Endothelial cell (in vitro differentiated cells): ENCODE measurements at regions not wholly inside any gene's neighbourhood (a gene's known extent, or its start where the extent isn't known, plus 50 kb on each side); places are given as distances from the start of the nearest gene placed in this dataset.

Experiments
- DNase-seq: peaks from one replicate; pipeline ENCODE4 v3.0.0; 2021; ENCODE audit warnings: low spot score
- H3K27ac Mint-ChIP-seq: one replicate; pipeline ENCODE4 v1.8.0; 2021; ENCODE audit warnings: mixed read lengths, inconsistent platforms; ENCODE audit not compliant: unreplicated experiment
- H3K27me3 Mint-ChIP-seq: one replicate; pipeline ENCODE4 v1.8.0; 2021; ENCODE audit warnings: mild to moderate bottlenecking, moderate library complexity, mixed read lengths, inconsistent platforms; ENCODE audit not compliant: unreplicated experiment
- H3K36me3 Mint-ChIP-seq: one replicate; pipeline ENCODE4 v1.8.0; 2021; ENCODE audit warnings: mild to moderate bottlenecking, low read depth, mixed read lengths, inconsistent platforms; ENCODE audit not compliant: unreplicated experiment
- H3K4me1 Mint-ChIP-seq: one replicate; pipeline ENCODE4 v1.8.0; 2021; ENCODE audit warnings: mild to moderate bottlenecking, mixed read lengths, inconsistent platforms; ENCODE audit not compliant: unreplicated experiment
- H3K4me3 Mint-ChIP-seq: one replicate; pipeline ENCODE4 v1.8.0; 2021; ENCODE audit warnings: mild to moderate bottlenecking, mixed read lengths, inconsistent platforms; ENCODE audit not compliant: unreplicated experiment
- H3K9me3 Mint-ChIP-seq: one replicate; pipeline ENCODE4 v1.8.0; 2021; ENCODE audit warnings: mixed read lengths, inconsistent platforms; ENCODE audit not compliant: unreplicated experiment
- TF ChIP-seq, protein P1 (sequence below): fragments of 200-600 bp; sonication (generic); IDR thresholded peaks from one replicate; pipeline ENCODE4 v1.5.0; 2021; ENCODE audit warnings: antibody characterized with exemption; ENCODE audit not compliant: unreplicated experiment

DNA sequence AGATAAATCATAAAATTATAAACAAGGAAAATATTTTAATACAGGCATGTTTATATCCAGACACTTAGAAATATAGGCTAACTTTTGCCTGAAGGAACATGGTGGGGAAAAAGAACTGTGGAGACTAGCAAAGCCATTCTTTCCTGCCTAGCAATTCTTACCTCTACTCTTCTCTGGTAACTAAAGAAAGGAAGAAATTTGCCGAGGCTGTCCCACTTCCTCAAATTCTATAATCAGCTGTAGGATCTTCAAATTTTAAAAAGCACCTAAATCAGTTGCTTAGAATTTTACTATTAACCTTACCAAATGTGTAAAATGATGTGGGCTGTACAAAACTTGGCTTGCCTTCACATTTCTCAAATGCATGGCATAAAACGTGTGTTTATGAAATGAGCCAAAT lies 249.1 kb upstream of the SMARCA2 start:
- no peak for DNase-seq
- TF ChIP-seq, protein P1, sequence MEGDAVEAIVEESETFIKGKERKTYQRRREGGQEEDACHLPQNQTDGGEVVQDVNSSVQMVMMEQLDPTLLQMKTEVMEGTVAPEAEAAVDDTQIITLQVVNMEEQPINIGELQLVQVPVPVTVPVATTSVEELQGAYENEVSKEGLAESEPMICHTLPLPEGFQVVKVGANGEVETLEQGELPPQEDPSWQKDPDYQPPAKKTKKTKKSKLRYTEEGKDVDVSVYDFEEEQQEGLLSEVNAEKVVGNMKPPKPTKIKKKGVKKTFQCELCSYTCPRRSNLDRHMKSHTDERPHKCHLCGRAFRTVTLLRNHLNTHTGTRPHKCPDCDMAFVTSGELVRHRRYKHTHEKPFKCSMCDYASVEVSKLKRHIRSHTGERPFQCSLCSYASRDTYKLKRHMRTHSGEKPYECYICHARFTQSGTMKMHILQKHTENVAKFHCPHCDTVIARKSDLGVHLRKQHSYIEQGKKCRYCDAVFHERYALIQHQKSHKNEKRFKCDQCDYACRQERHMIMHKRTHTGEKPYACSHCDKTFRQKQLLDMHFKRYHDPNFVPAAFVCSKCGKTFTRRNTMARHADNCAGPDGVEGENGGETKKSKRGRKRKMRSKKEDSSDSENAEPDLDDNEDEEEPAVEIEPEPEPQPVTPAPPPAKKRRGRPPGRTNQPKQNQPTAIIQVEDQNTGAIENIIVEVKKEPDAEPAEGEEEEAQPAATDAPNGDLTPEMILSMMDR = no peak
- Mint-ChIP-seq H3K27me3 (no peaks in the 10 kb centered on the region), H3K36me3 (no peaks in the 10 kb centered on the region), H3K9me3 (no peaks in the 10 kb centered on the region), H3K4me1 (peaks cover 4% of the 10 kb centered on the region), H3K4me3 (no peak overlapping the region), H3K27ac (no peak overlapping the region)

- no peak overlapping the region for H3K27ac Mint-ChIP-seq
These were observed 246.6 kb upstream of the SMARCA2 start for GRCh38 chr9:1768561-1768960.

GRCh38 chr9:1771094-1771789 lies 243.9 kb upstream of the SMARCA2 start:
- no peak for DNase-seq
- Mint-ChIP-seq H3K27ac (no peak overlapping the region), H3K36me3 (no peaks in the 10 kb centered on the region), H3K9me3 (no peaks in the 10 kb centered on the region), H3K27me3 (no peaks in the 10 kb centered on the region), H3K4me3 (no peak overlapping the region), H3K4me1 (peaks cover 4% of the 10 kb centered on the region)
- TF ChIP-seq, protein P1 = no peak

More at GRCh38 chr9:1768561-1768960, 246.6 kb upstream of the SMARCA2 start:
- no peaks in the 10 kb centered on the region for H3K36me3 Mint-ChIP-seq
- H3K27me3 Mint-ChIP-seq = no peaks in the 10 kb centered on the region
- H3K9me3 Mint-ChIP-seq = no peaks in the 10 kb centered on the region
- no peak for DNase-seq
- no peak overlapping the region for H3K4me3 Mint-ChIP-seq
- TF ChIP-seq, protein P1 = no peak
- peaks cover 4% of the 10 kb centered on the region for H3K4me1 Mint-ChIP-seq

- Mint-ChIP-seq H3K36me3 (no peaks in the 10 kb centered on the region), H3K4me3 (no peak overlapping the region), H3K4me1 (no peaks in the 10 kb centered on the region), H3K27me3 (no peaks in the 10 kb centered on the region), H3K9me3 (no peaks in the 10 kb centered on the region), H3K27ac (no peak overlapping the region)
- no peak for DNase-seq
- TF ChIP-seq, protein P1 = no peak
These were observed 239.9 kb upstream of the SMARCA2 start for GRCh38 chr9:1775230-1775629.

DNA sequence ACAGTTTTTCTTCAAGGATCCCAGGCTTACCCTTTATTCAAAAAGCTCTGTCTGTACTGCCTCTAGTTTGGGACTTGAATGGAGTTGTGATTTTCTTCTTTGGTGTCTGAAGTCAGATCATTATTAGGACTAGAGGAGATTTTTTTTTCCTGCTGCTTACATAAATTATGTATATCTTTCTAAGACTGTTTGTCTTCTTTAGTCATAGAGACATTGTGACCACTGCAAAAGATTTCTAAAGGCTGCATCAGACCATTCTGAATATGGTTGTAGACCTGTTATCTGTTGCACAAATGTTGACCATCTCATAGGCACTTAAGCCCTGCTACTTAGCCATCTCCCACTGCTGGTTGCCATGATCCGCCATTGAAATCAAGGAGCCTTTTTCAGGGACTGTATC lies 238.5 kb upstream of the SMARCA2 start:
- TF ChIP-seq, protein P1 = no peak

More for the DNA sequence above, 238.5 kb upstream of the SMARCA2 start:
- no peak overlapping the region for H3K4me3 Mint-ChIP-seq
- H3K27me3 Mint-ChIP-seq = no peaks in the 10 kb centered on the region
- no peak for DNase-seq
- no peak overlapping the region for H3K27ac Mint-ChIP-seq
- no peaks in the 10 kb centered on the region for H3K9me3 Mint-ChIP-seq
- no peaks in the 10 kb centered on the region for H3K36me3 Mint-ChIP-seq
- no peaks in the 10 kb centered on the region for H3K4me1 Mint-ChIP-seq
